GM12874 (cell line): ENCODE measurements at regions not wholly inside any gene's neighbourhood (a gene's known extent, or its start where the extent isn't known, plus 50 kb on each side); places are given as distances from the start of the nearest gene placed in this dataset.

ENCODE experiments used
- TF ChIP-seq, protein P1 (sequence below): IDR thresholded peaks from 2 replicates; pipeline ENCODE4 v1.5.1; 2011; ENCODE audit warnings: low read depth, mild to moderate bottlenecking, control low read depth, low read length, moderate library complexity; ENCODE audit not compliant: insufficient read depth

DNA sequence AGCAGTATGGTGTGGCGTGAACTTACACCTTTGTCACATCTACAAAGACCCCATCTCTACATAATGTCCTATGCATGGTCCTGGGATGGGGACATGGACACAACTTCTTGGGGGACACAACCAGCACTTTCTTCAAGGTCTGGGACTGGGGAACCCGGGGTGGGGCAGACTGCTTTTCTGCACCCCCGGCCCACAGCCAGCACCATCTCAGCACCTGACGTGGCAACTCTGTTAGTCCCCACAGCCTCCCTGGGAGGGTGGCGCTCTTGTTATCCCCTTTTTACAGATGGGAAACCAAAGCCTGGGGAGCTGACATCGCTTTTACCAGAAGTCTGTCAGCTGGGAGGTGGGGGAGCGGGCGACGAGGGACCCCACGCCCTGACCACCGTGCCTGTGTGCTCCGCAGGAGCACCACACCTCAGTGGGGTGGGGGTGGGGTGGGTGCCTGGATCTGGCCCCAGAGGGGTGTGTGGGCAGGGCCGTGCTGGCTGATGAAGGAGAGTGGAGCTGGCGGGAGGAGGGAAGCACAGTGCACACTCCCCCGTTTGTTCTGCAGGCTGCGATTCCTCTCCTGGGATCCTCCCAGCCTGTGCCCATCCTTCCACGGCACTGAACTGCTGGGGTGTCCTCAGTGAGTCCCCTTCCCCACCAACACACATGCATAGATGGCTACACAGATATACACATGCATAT lies 115.4 kb upstream of the GSE1 start:
- TF ChIP-seq, protein P1, sequence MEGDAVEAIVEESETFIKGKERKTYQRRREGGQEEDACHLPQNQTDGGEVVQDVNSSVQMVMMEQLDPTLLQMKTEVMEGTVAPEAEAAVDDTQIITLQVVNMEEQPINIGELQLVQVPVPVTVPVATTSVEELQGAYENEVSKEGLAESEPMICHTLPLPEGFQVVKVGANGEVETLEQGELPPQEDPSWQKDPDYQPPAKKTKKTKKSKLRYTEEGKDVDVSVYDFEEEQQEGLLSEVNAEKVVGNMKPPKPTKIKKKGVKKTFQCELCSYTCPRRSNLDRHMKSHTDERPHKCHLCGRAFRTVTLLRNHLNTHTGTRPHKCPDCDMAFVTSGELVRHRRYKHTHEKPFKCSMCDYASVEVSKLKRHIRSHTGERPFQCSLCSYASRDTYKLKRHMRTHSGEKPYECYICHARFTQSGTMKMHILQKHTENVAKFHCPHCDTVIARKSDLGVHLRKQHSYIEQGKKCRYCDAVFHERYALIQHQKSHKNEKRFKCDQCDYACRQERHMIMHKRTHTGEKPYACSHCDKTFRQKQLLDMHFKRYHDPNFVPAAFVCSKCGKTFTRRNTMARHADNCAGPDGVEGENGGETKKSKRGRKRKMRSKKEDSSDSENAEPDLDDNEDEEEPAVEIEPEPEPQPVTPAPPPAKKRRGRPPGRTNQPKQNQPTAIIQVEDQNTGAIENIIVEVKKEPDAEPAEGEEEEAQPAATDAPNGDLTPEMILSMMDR, result no peak

DNA sequence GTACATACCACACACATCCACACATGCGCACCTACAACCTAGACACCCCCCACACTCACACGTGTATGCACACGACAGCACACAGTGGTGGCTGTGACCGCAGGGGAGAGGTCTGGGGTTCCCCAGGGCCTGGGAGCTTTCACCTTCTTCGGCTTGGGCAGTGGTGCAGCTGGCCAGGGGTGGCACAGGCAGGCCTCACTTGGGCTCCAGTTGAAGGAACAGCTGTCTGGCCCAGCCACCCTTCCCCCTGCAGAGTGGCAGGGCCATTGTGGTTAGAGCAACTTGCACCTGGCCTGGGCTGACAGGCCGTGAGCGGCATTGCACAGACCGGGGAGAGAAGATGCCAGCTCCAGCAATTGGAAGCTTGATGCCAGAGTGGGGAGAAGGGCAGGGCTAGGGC lies 114.5 kb upstream of the GSE1 start:
- TF ChIP-seq, protein P1, result no peak

DNA sequence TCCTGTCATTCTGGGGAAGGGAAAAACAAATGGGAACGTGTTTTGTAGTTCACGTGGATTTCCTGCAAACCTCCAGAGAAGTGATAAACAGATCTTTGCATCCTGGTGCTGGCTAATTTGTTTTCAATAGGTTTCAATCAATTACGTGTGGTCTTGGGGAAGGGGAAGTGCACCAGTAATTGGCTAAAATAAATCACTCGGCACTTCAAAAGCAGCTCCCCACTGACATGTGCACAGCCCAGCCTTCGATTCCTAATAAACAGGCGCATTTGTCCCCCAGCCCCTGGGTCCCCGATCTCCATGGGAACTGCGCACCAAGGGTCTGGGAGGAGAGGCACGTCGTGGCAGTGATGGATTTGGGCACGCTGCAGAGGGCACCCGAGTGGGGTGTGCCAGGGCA lies 112.9 kb upstream of the GSE1 start:
- TF ChIP-seq, protein P1, result no peak

DNA sequence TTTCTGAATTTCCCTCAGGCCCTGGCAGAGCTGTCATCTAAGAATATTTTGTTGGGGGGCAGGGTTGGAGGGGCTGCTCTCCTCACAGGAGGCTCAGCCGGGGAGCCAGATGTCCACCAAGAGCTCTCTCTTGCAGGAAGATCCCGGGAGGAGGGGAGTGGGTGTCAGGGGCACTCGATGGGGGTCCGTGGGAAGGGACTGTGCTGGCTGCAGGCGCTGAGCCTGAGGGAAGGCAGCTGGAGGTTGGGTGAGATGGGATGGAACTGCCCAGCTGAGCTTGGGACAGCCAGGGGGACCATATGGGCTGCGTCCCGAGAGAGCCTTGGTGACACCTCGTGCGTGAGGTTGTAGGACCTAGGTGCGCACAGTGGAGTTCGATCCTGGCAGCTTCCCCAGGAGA lies 111.2 kb upstream of the GSE1 start:
- TF ChIP-seq, protein P1, result no peak

DNA sequence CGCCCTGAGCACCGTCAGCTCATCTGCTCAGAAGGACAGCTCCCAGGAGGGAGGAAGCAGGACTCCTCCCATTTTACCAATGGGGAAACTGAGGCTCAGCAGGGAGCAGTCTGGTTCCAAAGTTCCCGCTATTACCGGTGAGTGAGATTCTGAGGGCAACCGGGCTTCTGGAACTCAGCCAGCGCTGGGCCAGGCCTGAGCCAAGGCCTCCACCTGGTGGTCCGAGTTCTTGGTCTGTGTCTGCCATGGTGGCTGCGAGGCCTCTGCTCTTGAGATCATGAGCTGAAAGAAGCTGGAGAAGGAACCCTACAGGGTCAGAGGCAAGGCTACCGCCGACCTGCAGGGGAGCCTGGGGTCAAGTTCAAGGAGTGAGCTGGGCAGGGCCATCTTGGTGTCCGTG lies 110.8 kb upstream of the GSE1 start:
- TF ChIP-seq, protein P1, result no peak

DNA sequence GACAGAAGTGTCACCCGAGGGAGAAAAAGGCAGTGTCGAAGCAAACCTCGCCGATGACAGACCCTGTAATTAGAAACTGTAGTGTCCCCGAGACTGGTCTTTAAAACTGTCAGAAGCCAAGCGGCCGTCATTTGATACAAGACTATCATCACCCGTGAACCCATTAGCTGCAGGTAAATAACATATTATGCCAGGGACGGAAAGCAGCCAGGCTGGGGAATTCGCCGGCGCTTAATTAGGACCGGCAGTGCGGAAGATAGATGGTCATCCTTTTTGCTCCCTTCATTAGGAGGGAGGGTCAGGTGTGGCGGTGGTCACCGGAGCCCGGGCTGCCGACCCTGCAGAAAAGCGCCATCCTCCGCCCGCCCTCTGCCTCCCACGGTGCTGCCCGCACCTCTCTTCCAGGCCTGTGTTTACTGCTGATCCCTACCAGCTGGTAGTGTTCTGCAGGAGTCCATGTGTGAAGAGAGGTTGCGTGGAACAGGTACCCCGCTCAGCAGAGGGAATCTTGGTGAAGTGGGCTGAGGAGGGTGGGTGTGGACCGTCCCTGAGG lies 109.4 kb upstream of the GSE1 start:
- TF ChIP-seq, protein P1, result no peak

DNA sequence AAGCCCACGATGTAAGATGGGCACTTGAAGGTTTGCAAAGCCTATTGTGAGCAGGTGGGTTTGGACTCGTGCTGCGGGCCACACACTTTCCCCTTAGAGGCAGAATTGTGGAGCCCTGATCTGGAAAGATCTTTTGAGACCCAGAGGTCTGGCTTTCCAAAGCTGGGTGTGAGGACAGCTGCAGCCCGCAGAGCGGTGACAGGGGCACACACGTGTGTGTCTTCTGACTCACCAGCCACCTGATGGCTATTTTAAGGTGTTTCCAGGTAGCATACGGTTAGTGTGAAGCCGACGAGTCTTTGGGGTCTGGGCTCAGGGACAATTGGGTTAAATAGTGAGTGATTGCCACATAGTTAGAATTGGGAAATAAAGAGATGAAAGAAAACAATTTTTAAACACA lies 108.9 kb upstream of the GSE1 start:
- TF ChIP-seq, protein P1, result no peak
